Activated naive CD4-positive, alpha-beta T cell treated with anti-CD3 and anti-CD28 coated beads for 36 hours (primary cell): ENCODE measurements at regions not wholly inside any gene's neighbourhood (a gene's known extent, or its start where the extent isn't known, plus 50 kb on each side); places are given as distances from the start of the nearest gene placed in this dataset.

Experiments used
- CTCF ChIA-PET: fragments of 350-600 bp; sonication (Branson Sonifier 250); formaldehyde crosslinking; loops from one replicate; lab custom pipeline; 2021; ENCODE audit warnings: antibody characterized with exemption; lab: Charles Lee
- DNase-seq: peaks from one replicate; pipeline ENCODE4 v3.0.0-alpha.2; 2020
- H3K27ac Mint-ChIP-seq: one replicate; pipeline ENCODE4 v1.8.0; 2021; ENCODE audit warnings: mild to moderate bottlenecking, mixed read lengths
- H3K27me3 Mint-ChIP-seq: one replicate; pipeline ENCODE4 v1.8.0; 2021; ENCODE audit warnings: low read depth, mixed read lengths
- H3K36me3 Mint-ChIP-seq: one replicate; pipeline ENCODE4 v1.8.0; 2021; ENCODE audit warnings: low read depth, mixed read lengths
- H3K4me1 Mint-ChIP-seq: one replicate; pipeline ENCODE4 v1.8.0; 2021; ENCODE audit warnings: low read depth, mixed read lengths
- H3K4me3 Mint-ChIP-seq: one replicate; pipeline ENCODE4 v1.8.0; 2021; ENCODE audit warnings: mild to moderate bottlenecking, moderate library complexity, mixed read lengths
- H3K9me3 Mint-ChIP-seq: one replicate; pipeline ENCODE4 v1.8.0; 2021; ENCODE audit warnings: mixed read lengths
- intact Hi-C: fragments of 100-400 bp; cut with micrococcal nuclease; formaldehyde crosslinking; loops from one replicate; pipeline ENCODE4 v1.15.1; 2023

DNA sequence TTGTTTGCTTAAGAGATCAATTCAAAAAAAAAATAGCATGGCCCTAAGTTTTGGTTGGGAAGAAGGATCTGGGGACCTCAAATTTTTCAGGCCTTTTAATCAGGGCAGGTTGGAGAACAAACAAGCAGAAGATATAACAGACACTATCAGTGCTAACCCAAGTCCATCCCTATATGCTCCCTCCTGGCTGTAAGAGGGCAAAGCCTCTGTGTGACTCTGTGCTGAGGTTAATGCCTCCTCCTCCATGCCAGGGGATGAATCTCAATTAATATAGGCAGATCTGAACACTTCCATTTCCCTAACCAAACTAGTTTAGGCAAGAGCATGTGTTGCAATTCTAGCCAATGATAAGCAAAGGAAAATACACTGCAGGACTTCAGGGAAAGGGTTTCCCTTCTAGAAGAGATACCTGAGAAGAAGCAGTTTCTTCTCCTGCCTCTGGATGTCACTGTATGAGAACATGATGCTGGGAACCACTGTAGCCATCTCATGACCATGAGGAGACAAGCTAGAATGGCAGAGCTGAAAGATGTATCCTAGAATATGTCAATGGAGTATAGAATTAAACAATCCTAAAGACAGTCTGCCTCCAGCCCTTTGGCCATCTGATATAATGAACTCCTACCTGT, 76.0 kb downstream of the CHD9NB start:
- H3K4me1 Mint-ChIP-seq, result no peaks in the 10 kb centered on the region
- H3K36me3 Mint-ChIP-seq, result no peaks in the 10 kb centered on the region
- H3K27ac Mint-ChIP-seq, result no peak overlapping the region
- intact Hi-C loops, result no loop called here
- no peaks in the 10 kb centered on the region for H3K9me3 Mint-ChIP-seq
- peaks cover 23% of the 10 kb centered on the region for H3K27me3 Mint-ChIP-seq
- no peak overlapping the region for H3K4me3 Mint-ChIP-seq
- CTCF ChIA-PET, result interaction anchor here (1.2 kb wide), 1 partner anchor 181 kb away, joined by 4 read pairs; no protein-coding TSS in a partner anchor
- peak; percentile 5 for DNase-seq

DNA sequence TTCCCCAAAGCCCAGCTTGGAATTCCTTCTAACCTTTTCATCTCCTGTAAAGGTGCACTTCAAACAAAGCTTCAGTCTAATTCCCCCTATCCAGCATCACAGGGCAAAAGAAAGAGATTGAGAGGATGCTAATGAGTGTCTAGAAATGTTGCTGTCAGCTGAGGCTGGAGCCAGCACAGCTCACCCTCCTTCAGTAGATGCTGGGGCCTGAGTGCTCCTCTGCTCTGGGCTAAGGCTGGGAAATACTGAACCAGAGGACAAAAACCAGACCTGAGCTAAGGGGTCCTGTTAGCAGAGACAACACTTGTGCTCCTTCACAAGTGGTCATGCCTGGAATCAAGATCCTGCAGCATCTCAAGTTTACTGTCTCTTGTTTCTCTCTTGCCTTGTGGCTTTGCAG, 85.0 kb downstream of the CHD9NB start:
- intact Hi-C loops, result no loop called here
- Mint-ChIP-seq H3K36me3 (no peaks in the 10 kb centered on the region), H3K27me3 (no peaks in the 10 kb centered on the region), H3K27ac (no peak overlapping the region), H3K4me3 (no peak overlapping the region), H3K9me3 (no peaks in the 10 kb centered on the region), H3K4me1 (no peaks in the 10 kb centered on the region)
- DNase-seq, result no peak
- CTCF ChIA-PET, result no interaction called here

GRCh38 chr16:52964290-52964689, 88.4 kb downstream of the CHD9NB start:
- CTCF ChIA-PET, result no interaction called here
- Mint-ChIP-seq H3K4me3 (no peak overlapping the region), H3K27me3 (no peaks in the 10 kb centered on the region), H3K36me3 (no peaks in the 10 kb centered on the region), H3K27ac (no peak overlapping the region), H3K4me1 (no peaks in the 10 kb centered on the region), H3K9me3 (no peaks in the 10 kb centered on the region)
- no peak for DNase-seq
- intact Hi-C loops, result no loop called here

DNA sequence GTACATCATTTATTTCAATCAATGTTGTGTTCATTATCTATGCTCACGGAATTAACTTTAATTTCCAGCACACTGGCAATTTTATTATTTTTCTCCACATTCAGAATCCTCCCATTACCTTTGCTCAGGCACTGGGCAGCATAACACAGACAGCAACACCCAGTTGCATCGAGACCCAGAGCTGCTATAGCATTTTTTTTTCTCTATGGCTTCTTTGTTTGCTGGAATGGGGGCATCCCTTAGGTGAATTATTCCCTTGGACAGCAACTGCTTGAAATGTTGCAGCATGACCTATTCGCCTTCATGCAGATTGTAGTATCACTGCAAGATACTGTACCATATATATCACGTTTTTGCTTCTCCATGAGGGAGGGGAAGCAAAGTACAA, 88.8 kb downstream of the CHD9NB start:
- Mint-ChIP-seq H3K4me1 (no peaks in the 10 kb centered on the region), H3K9me3 (no peaks in the 10 kb centered on the region), H3K27ac (no peak overlapping the region), H3K4me3 (no peak overlapping the region), H3K36me3 (no peaks in the 10 kb centered on the region), H3K27me3 (no peaks in the 10 kb centered on the region)
- CTCF ChIA-PET, result no interaction called here
- no peak for DNase-seq
- intact Hi-C loops, result no loop called here

GRCh38 chr16:52963212-52963854, 89.4 kb downstream of the CHD9NB start:
- H3K27me3 Mint-ChIP-seq, result no peaks in the 10 kb centered on the region
- no peaks in the 10 kb centered on the region for H3K36me3 Mint-ChIP-seq
- CTCF ChIA-PET, result no interaction called here
- H3K27ac Mint-ChIP-seq, result no peak overlapping the region
- DNase-seq, result no peak
- no peak overlapping the region for H3K4me3 Mint-ChIP-seq
- H3K9me3 Mint-ChIP-seq, result no peaks in the 10 kb centered on the region
- intact Hi-C loops, result no loop called here
- no peaks in the 10 kb centered on the region for H3K4me1 Mint-ChIP-seq

DNA sequence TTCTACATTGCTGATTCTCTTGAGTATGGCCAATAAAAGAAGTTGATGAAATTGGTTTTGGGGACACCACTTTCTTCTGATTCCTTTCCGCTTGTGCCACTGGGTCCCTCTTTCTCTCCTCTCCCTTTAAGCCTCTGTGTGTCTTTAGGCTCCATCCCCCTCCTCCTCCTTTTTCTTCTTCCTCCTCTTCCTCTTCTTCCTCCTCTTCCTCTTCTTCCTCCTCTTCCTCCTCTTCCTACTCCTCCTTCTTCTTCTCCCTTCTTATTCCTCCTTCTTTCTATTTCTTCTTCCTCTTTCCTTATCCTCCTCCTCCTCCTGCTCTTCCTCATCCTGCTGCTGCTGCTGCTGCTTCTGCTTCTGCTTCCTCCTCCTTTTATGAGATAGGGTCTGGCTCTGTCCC, 93.7 kb downstream of the CHD9NB start:
- no peaks in the 10 kb centered on the region for H3K4me1 Mint-ChIP-seq
- intact Hi-C loops, result no loop called here
- H3K27ac Mint-ChIP-seq, result no peak overlapping the region
- peaks cover 4% of the 10 kb centered on the region for H3K27me3 Mint-ChIP-seq
- H3K4me3 Mint-ChIP-seq, result no peak overlapping the region
- CTCF ChIA-PET, result no interaction called here
- H3K9me3 Mint-ChIP-seq, result no peaks in the 10 kb centered on the region
- H3K36me3 Mint-ChIP-seq, result no peaks in the 10 kb centered on the region
- DNase-seq, result no peak

DNA sequence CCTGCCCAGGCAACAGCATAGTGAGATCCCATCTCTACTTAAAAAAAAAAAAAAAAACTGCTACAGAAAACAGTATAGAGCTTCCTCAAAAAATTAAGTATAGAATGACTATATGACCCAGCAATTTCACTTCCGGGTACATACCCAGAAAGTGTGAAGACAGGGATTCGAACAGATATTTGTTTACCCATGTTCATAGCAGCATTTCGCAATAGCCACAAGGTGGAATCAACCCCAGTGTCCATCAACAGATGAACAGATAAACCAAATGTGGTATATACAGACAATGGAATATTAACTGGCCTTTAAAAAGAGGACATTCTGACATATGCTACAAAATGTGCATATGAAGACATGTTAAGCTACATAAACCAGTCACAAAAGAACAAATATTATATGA, 95.5 kb downstream of the CHD9NB start:
- CTCF ChIA-PET, result no interaction called here
- peaks cover 6% of the 10 kb centered on the region for H3K27me3 Mint-ChIP-seq
- no peaks in the 10 kb centered on the region for H3K4me1 Mint-ChIP-seq
- no peaks in the 10 kb centered on the region for H3K36me3 Mint-ChIP-seq
- H3K27ac Mint-ChIP-seq, result no peak overlapping the region
- H3K4me3 Mint-ChIP-seq, result no peak overlapping the region
- no peaks in the 10 kb centered on the region for H3K9me3 Mint-ChIP-seq
- DNase-seq, result no peak
- intact Hi-C loops, result no loop called here

GRCh38 chr16:52956044-52956443, 96.7 kb downstream of the CHD9NB start:
- Mint-ChIP-seq H3K27me3 (peaks cover 6% of the 10 kb centered on the region), H3K27ac (no peak overlapping the region), H3K4me3 (no peak overlapping the region), H3K9me3 (no peaks in the 10 kb centered on the region), H3K4me1 (no peaks in the 10 kb centered on the region), H3K36me3 (no peaks in the 10 kb centered on the region)
- intact Hi-C loops, result no loop called here
- CTCF ChIA-PET, result no interaction called here
- DNase-seq, result no peak

GRCh38 chr16:52953215-52953614, 99.5 kb downstream of the CHD9NB start:
- CTCF ChIA-PET, result no interaction called here
- H3K36me3 Mint-ChIP-seq, result no peaks in the 10 kb centered on the region
- H3K4me1 Mint-ChIP-seq, result no peaks in the 10 kb centered on the region
- H3K9me3 Mint-ChIP-seq, result peaks cover 2% of the 10 kb centered on the region
- no peak overlapping the region for H3K4me3 Mint-ChIP-seq
- intact Hi-C loops, result no loop called here
- no peak overlapping the region for H3K27ac Mint-ChIP-seq
- H3K27me3 Mint-ChIP-seq, result peaks cover 6% of the 10 kb centered on the region
- no peak for DNase-seq

DNA sequence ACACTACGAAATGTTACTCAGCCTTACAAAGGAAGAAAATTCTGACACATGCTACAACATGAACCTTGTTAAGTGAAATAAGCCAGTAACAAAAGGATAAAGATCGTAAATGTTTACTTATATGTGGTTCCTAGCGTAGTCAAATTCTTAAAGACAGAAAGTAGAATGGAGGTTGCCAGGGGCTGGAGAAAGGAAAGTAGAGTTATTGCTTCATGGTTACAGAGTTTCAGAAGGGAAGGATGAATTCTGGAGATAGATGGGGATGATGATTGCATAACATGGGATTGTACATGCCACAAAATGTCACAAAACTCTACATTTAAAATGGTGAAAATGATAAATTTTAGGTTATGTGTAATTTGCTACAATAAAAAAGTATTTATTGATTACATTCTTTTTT, 103.8 kb downstream of the CHD9NB start:
- Mint-ChIP-seq H3K27ac (no peak overlapping the region), H3K9me3 (peaks cover 8% of the 10 kb centered on the region), H3K36me3 (no peaks in the 10 kb centered on the region), H3K27me3 (peaks cover 2% of the 10 kb centered on the region), H3K4me3 (no peak overlapping the region), H3K4me1 (no peaks in the 10 kb centered on the region)
- intact Hi-C loops, result no loop called here
- CTCF ChIA-PET, result no interaction called here
- no peak for DNase-seq

- peaks cover 3% of the 10 kb centered on the region for H3K27me3 Mint-ChIP-seq
- intact Hi-C loops, result no loop called here
- H3K27ac Mint-ChIP-seq, result no peak overlapping the region
- DNase-seq, result no peak
- no peaks in the 10 kb centered on the region for H3K36me3 Mint-ChIP-seq
- CTCF ChIA-PET, result interaction anchor here (1.2 kb wide), 1 partner anchor 20 kb away, joined by 3 read pairs; no protein-coding TSS in a partner anchor
- H3K4me3 Mint-ChIP-seq, result no peak overlapping the region
- H3K4me1 Mint-ChIP-seq, result no peaks in the 10 kb centered on the region
- peaks cover 4% of the 10 kb centered on the region for H3K9me3 Mint-ChIP-seq
These were observed 120.4 kb downstream of the CHD9NB start for GRCh38 chr16:52932321-52932720.

DNA sequence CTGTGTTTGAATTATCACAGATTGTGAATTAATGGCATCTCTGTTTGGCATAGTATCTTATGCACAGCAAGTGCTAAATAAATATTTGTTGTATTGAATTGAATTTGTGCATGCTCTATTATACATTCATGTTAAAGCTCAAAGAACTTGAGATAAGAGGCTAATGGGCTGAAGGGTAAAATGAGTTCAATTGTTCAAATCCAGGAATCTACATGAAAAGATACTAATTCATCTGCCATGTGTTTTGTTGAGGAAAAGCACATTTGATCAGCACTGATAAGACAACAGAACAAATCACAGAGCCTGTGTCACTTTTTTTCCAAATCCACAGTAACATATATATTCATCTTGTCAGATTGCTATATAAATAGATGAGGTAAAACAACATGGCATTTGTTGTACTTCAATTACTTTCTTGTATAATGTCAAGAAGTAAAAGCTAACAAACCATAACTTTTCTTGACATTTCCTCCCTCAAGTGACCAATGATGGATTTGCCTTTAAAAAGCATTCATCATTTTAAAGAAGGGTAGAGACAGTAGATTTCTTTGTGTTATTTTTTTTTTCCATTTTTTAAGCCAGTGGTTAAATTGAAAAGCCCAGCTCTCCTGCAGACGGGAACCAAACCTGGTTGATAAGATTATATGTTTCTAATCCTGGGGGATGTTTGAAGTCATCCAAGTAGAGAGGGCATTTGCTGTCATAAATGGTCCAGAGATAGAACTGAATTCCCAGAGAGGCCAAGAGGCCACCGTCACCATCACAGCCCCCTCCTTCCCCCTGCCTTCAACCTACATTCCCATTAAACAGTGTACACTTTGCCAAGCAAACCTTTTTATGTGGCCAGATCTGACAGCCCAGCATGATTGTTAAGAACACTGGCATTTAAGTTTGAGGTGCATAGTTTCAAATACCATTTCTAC, 123.0 kb downstream of the CHD9NB start:
- H3K9me3 Mint-ChIP-seq, result peaks cover 4% of the 10 kb centered on the region
- no peak overlapping the region for H3K27ac Mint-ChIP-seq
- no peaks in the 10 kb centered on the region for H3K27me3 Mint-ChIP-seq
- no peaks in the 10 kb centered on the region for H3K4me1 Mint-ChIP-seq
- CTCF ChIA-PET, result no interaction called here
- no peak for DNase-seq
- no peak overlapping the region for H3K4me3 Mint-ChIP-seq
- H3K36me3 Mint-ChIP-seq, result no peaks in the 10 kb centered on the region
- intact Hi-C loops, result no loop called here
